ENCODE measurements at regions not wholly inside any gene's neighbourhood (a gene's known extent, or its start where the extent isn't known, plus 50 kb on each side); places are given as distances from the start of the nearest gene placed in this dataset.

DNA sequence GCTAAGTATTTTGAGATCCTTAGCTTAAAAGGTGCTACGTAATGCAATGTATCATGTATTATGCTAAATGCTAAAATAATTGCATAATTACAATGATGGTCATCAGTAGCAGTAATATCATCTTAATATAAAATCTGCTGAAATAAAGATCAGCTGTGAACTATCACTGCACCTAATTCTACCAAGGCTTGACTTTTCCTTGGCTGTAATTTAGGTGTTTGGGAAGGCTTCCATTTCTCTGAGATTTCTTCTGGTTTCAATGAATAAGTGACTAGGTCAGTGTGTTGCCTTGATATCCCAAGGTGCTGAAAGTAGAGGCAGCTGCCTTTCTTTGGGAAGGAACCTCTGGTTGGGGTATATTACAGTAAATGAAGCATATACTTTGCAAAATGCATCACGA, 376.1 kb downstream of the STK39 start:
- no peak overlapping the region for H3K4ac ChIP-seq (replicated peaks; ENCODE audit: insufficient read length, low read depth, low read length)
- no peaks in the 10 kb centered on the region for H3K79me1 ChIP-seq (ENCODE audit: low read depth, low read length)
- ChIA-PET CTCF (ENCODE audit: partially characterized antibody) (interaction anchor here (0.6 to 0.7 kb wide), 2 partner anchors 9 to 1970 kb away, joined by 3 to 4 read pairs; no protein-coding TSS in a partner anchor), POLR2A (ENCODE audit: partially characterized antibody) (no interaction called here)
- no peaks in the 10 kb centered on the region for H4K20me1 ChIP-seq (replicated peaks in 1 of 2; ENCODE audit: control insufficient read depth in 1 of 2, insufficient read depth in 2 of 2, low read length in 2 of 2)
- H4K8ac ChIP-seq (ENCODE audit: extremely low read depth, insufficient read depth, low read length) = no peak overlapping the region
- no peak overlapping the region for H4K91ac ChIP-seq (replicated peaks; ENCODE audit: insufficient read length, low read length)
- no peak overlapping the region for H4K5ac ChIP-seq (ENCODE audit: insufficient read length, low read depth, low read length)
- FAIRE-seq (no peak), DNase-seq (ENCODE audit: low read depth in 1 of 2, low spot score in 2 of 2) (no peak)
- H3K18ac ChIP-seq (ENCODE audit: extremely low read depth, low read length) = no peak overlapping the region
- 100% methylated on average over 2 of the region's 2 CpGs; no CpG with 5 or more reads in 1 of the 2 experiments for WGBS, 2 experiments (ENCODE audit: extremely low coverage in 1 of 2, insufficient coverage in 1 of 2, insufficient read length in 1 of 2, insufficient replicate concordance in 2 of 2, low coverage in 1 of 2, low lambda C conversion rate in 2 of 2, missing lambda C conversion rate in 1 of 2)
- no peak overlapping the region for H3K56ac ChIP-seq (replicated peaks; ENCODE audit: insufficient read length, low read depth, low read length)
- no peak overlapping the region for H2BK15ac ChIP-seq (ENCODE audit: low read length)
- no peak overlapping the region for H3K4me3 ChIP-seq (ENCODE audit: extremely low read depth in 1 of 4, insufficient read depth in 2 of 4, low read depth in 3 of 4, low read length in 4 of 4)
- H3K9me3 ChIP-seq (ENCODE audit: insufficient read depth in 2 of 2, low read depth in 1 of 2, low read length in 1 of 2) = no peaks in the 10 kb centered on the region
- no peak overlapping the region for H2BK5ac ChIP-seq (ENCODE audit: low read depth, low read length)
- H3K79me2 ChIP-seq (ENCODE audit: control insufficient read depth in 1 of 2, insufficient read depth in 2 of 2, low read length in 2 of 2) = no peaks in the 10 kb centered on the region
- H3K4me1 ChIP-seq (replicated peaks in 1 of 4; ENCODE audit: control insufficient read depth in 3 of 4, insufficient read depth in 4 of 4, low read length in 3 of 4) = no peaks in the 10 kb centered on the region
- H3K23me2 ChIP-seq (ENCODE audit: low read depth, low read length) = no peaks in the 10 kb centered on the region
- no peak overlapping the region for H2BK120ac ChIP-seq (replicated peaks; ENCODE audit: low read depth, low read length)
- no peak overlapping the region for H3K9ac ChIP-seq (replicated peaks in 1 of 4; ENCODE audit: extremely low read depth in 1 of 4, low read depth in 3 of 4, low read length in 3 of 4)
- H3K14ac ChIP-seq (ENCODE audit: insufficient read length) = no peak overlapping the region
- no peak overlapping the region for H3K4me2 ChIP-seq (ENCODE audit: insufficient read depth in 1 of 2, low read depth in 2 of 2, low read length in 2 of 2)
- H3K27me3 ChIP-seq (replicated peaks in 1 of 4; ENCODE audit: control insufficient read depth in 3 of 4, extremely low read depth in 1 of 4, insufficient read depth in 3 of 4, low read length in 3 of 4) = no peaks in the 10 kb centered on the region
- H2BK20ac ChIP-seq (ENCODE audit: low read length) = no peak overlapping the region
- H3K23ac ChIP-seq (ENCODE audit: insufficient read length) = no peak overlapping the region
- H3K36me3 ChIP-seq (ENCODE audit: control insufficient read depth in 2 of 4, insufficient read depth in 4 of 4, low read length in 3 of 4) = peaks cover 0 to 15% (median 9%) of the 10 kb centered on the region in 4 experiments; a peak in 5 of 8 replicates
- H2AFZ ChIP-seq (ENCODE audit: low read length) = no peak overlapping the region
- H2BK12ac ChIP-seq (ENCODE audit: low read depth, low read length) = no peak overlapping the region
- H2AK5ac ChIP-seq (ENCODE audit: low read depth, low read length) = no peak overlapping the region
- H3K27ac ChIP-seq (ENCODE audit: low read depth, low read length) = no peak overlapping the region
- TF ChIP-seq KDM5A (IDR thresholded peaks at IDR 0.05; ENCODE audit: low read length) (no peak), ZNF274 (IDR thresholded peaks at IDR 0.05; ENCODE audit: borderline replicate concordance, extremely low read depth, low read length) (no peak), RNF2 (IDR thresholded peaks at IDR 0.05; ENCODE audit: borderline replicate concordance, low read depth, low read length, missing control alignments, poor library complexity, severe bottlenecking) (no peak), TEAD4 (IDR thresholded peaks at IDR 0.05; ENCODE audit: low read depth, low read length) (no peak), GTF2F1 (IDR thresholded peaks at IDR 0.05; ENCODE audit: borderline replicate concordance, low read depth, low read length) (no peak), FOSL1 (IDR thresholded peaks at IDR 0.05; ENCODE audit: insufficient read depth, low read depth, low read length) (no peak), SP4 (IDR thresholded peaks at IDR 0.05; ENCODE audit: low read length) (no peak), SUZ12 (IDR thresholded peaks at IDR 0.05; ENCODE audit: low read length) (no peak), SIRT6 (IDR thresholded peaks at IDR 0.05; ENCODE audit: low read length) (no peak), RFX5 (IDR thresholded peaks at IDR 0.05; ENCODE audit: borderline replicate concordance, low read depth, low read length) (no peak), CEBPB (IDR thresholded peaks at IDR 0.05; ENCODE audit: low read depth, low read length) (no peak), POLR2A (IDR thresholded peaks at IDR 0.05; ENCODE audit: control extremely low read depth in 1 of 2, low read depth in 2 of 2, low read length in 2 of 2) (no peak), SIX5 (IDR thresholded peaks at IDR 0.05; ENCODE audit: low read depth, low read length) (no peak), EGR1 (IDR thresholded peaks at IDR 0.05; ENCODE audit: borderline replicate concordance, low read depth, low read length) (no peak), CTBP2 (IDR thresholded peaks at IDR 0.05; ENCODE audit: borderline replicate concordance, insufficient read depth, insufficient read length, low read length) (no peak)
- TF ChIP-seq, protein P1, sequence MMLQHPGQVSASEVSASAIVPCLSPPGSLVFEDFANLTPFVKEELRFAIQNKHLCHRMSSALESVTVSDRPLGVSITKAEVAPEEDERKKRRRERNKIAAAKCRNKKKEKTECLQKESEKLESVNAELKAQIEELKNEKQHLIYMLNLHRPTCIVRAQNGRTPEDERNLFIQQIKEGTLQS (IDR thresholded peaks at IDR 0.05; ENCODE audit: insufficient read depth, low read depth, low read length) = no peak
